OCI-LY1 (cell line): ENCODE measurements at regions not wholly inside any gene's neighbourhood (a gene's known extent, or its start where the extent isn't known, plus 50 kb on each side); places are given as distances from the start of the nearest gene placed in this dataset.

ENCODE experiments used
- CTCF ChIP-seq: fragments of 200-600 bp; sonication (generic), shearing (Covaris generic); IDR thresholded peaks from 2 replicates; pipeline ENCODE4 v1.5.1; 2017; ENCODE audit warnings: mild to moderate bottlenecking, antibody characterized with exemption, low read length, moderate library complexity, mixed read lengths
- EZH2 ChIP-seq: fragments of 200-600 bp; sonication (generic), shearing (Covaris generic); IDR thresholded peaks from 2 replicates; pipeline ENCODE4 v1.8.0; 2017; ENCODE audit warnings: borderline replicate concordance, mixed run types, mild to moderate bottlenecking, antibody characterized with exemption, low read length, moderate library complexity, mixed read lengths

GRCh38 chr3:118187221-118187620 lies 847.4 kb downstream of the IGSF11 start:
- TF ChIP-seq CTCF (no peak), EZH2 (no peak)
